ENCODE measurements at regions not wholly inside any gene's neighbourhood (a gene's known extent, or its start where the extent isn't known, plus 50 kb on each side); places are given as distances from the start of the nearest gene placed in this dataset.

DNA sequence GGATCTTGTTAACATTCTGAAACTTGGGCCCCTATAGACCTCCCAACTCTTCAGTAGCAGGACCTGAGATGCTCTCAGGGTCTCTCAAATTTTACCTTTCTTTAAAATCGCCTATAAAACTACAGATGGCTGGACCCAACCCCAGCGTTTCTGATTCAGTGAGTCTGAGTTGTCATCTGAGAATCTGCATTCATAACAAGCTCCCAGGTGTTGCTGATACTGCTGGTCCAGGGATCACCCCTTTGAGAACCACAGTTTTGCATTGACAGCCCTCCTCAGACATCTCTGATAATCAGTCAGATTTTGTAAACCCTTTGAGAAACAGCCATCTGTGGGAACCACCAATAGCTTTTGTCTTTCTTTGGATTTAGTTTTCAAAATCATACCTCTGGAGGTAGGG lies 315.8 kb downstream of the CYRIA start:
- no peak for TF ChIP-seq POLR2A (IDR thresholded peaks at IDR 0.05; ENCODE audit: extremely low read depth, insufficient read length)
- TF ChIP-seq, protein P1, sequence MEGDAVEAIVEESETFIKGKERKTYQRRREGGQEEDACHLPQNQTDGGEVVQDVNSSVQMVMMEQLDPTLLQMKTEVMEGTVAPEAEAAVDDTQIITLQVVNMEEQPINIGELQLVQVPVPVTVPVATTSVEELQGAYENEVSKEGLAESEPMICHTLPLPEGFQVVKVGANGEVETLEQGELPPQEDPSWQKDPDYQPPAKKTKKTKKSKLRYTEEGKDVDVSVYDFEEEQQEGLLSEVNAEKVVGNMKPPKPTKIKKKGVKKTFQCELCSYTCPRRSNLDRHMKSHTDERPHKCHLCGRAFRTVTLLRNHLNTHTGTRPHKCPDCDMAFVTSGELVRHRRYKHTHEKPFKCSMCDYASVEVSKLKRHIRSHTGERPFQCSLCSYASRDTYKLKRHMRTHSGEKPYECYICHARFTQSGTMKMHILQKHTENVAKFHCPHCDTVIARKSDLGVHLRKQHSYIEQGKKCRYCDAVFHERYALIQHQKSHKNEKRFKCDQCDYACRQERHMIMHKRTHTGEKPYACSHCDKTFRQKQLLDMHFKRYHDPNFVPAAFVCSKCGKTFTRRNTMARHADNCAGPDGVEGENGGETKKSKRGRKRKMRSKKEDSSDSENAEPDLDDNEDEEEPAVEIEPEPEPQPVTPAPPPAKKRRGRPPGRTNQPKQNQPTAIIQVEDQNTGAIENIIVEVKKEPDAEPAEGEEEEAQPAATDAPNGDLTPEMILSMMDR (IDR thresholded peaks at IDR 0.05; ENCODE audit: low read depth, low read length): no peak
- TF ChIP-seq, protein P2, sequence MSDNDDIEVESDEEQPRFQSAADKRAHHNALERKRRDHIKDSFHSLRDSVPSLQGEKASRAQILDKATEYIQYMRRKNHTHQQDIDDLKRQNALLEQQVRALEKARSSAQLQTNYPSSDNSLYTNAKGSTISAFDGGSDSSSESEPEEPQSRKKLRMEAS (IDR thresholded peaks at IDR 0.05; ENCODE audit: low read depth, low read length): no peak

Measured in NB4 (cell line).